A673 (cell line): ENCODE measurements at regions not wholly inside any gene's neighbourhood (a gene's known extent, or its start where the extent isn't known, plus 50 kb on each side); places are given as distances from the start of the nearest gene placed in this dataset.

Experiments used
- BruUV-seq: library from RNA; stranded (reverse); fragments of 400-500 nt; replicated peaks from 2 replicates; lab custom pipeline; 2021; lab: Mats Ljungman, UMichigan
- CTCF ChIA-PET: fragments of 300-600 bp; sonication (Branson Sonifier 250); formaldehyde crosslinking; loops from one replicate; lab custom pipeline; 2022; ENCODE audit warnings: antibody characterized with exemption; lab: Charles Lee
- POLR2A ChIA-PET: fragments of 300-600 bp; sonication (Branson Sonifier 250); formaldehyde crosslinking; loops from one replicate; lab custom pipeline; 2022; ENCODE audit warnings: antibody characterized with exemption; ENCODE audit not compliant: low non-redundant PET; lab: Charles Lee
- DNase-seq: peaks from one replicate; pipeline ENCODE4 v3.0.0-alpha.2; 2015; ENCODE audit warnings: low spot score
- H3K27ac ChIP-seq: fragments of 200-600 bp; sonication (generic); 2 replicates; pipeline ENCODE4 v1.5.1; 2016; ENCODE audit warnings: mixed run types, low read depth, mild to moderate bottlenecking, mixed read lengths, antibody characterized with exemption, low read length; ENCODE audit not compliant: poor library complexity, severe bottlenecking
- H3K27me3 ChIP-seq: fragments of 200-600 bp; sonication (generic); replicated peaks from 2 replicates; pipeline ENCODE4 v1.6.1; 2017; ENCODE audit warnings: mixed run types, low read depth, mild to moderate bottlenecking, mixed read lengths, antibody characterized with exemption, low read length; ENCODE audit not compliant: insufficient read depth, poor library complexity
- H3K36me3 ChIP-seq: fragments of 200-600 bp; sonication (generic); 2 replicates; pipeline ENCODE4 v1.6.1; 2016; ENCODE audit warnings: mixed run types, mild to moderate bottlenecking, mixed read lengths, antibody characterized with exemption, low read length; ENCODE audit not compliant: insufficient read depth, poor library complexity, severe bottlenecking
- H3K4me1 ChIP-seq: fragments of 200-600 bp; sonication (generic); 2 replicates; pipeline ENCODE4 v1.6.1; 2017; ENCODE audit warnings: mixed run types, mild to moderate bottlenecking, mixed read lengths, antibody characterized with exemption, low read length; ENCODE audit not compliant: insufficient read depth, poor library complexity, severe bottlenecking
- H3K4me3 ChIP-seq: fragments of 200-600 bp; sonication (generic); 2 replicates; pipeline ENCODE4 v1.5.1; 2016; ENCODE audit warnings: low read depth, mixed run types, mild to moderate bottlenecking, mixed read lengths, low read length; ENCODE audit not compliant: poor library complexity, severe bottlenecking
- H3K9me3 ChIP-seq: fragments of 200-600 bp; sonication (generic); 2 replicates; pipeline ENCODE4 v1.6.1; 2016; ENCODE audit warnings: mixed run types, low read depth, mild to moderate bottlenecking, mixed read lengths, antibody characterized with exemption, low read length; ENCODE audit not compliant: poor library complexity, severe bottlenecking
- EZH2 ChIP-seq: fragments of 200-600 bp; sonication (generic); IDR thresholded peaks from 2 replicates; pipeline ENCODE4 v1.6.1; 2017; ENCODE audit warnings: borderline replicate concordance, low read depth, mild to moderate bottlenecking, mixed read lengths, antibody characterized with exemption, low read length; ENCODE audit not compliant: poor library complexity, severe bottlenecking
- intact Hi-C: fragments of 100-400 bp; cut with micrococcal nuclease; formaldehyde crosslinking; loops from one replicate; pipeline ENCODE4 v1.10.0; 2022; ENCODE audit not compliant: unreplicated experiment
- TF ChIP-seq, protein P1 (sequence below): fragments of 300-800, 200-600 bp; sonication (generic); conservative IDR thresholded peaks from 2 replicates; pipeline ENCODE4 v1.5.1; 2017; ENCODE audit warnings: low read depth, mild to moderate bottlenecking, antibody characterized with exemption, low read length, moderate library complexity, mixed read lengths

DNA sequence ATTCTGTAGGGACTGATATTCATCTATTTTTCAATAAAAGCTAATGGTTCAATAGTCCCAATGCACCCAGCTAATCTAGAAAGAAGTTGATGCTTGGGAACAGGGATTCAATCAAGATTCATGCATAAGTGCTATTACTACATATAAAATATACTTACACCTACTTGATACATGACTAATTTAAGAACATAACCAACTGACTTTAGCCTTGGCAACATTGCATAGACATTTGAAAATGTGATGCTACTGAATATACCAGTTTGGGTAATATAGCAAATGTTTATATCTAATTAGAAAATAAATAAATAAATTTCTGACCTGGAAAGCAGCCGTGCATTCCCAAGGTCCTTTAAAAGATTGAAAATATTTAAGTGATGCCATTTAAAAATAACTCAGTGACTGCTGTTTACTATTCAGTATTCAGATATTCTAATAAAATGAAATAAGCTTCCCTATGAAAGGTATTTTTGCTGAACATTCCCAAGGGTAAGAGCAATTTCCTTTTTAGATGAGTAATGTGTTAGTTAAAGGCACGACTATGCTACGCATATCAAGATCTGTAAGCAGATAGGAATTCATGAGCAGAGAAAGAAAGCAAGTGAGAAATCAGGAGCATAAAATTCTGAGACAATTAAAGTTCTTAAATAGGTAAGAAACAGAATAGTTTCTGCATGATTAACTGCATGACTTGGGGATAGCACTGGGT is 160.6 kb upstream of the SYT1 start:
- TF ChIP-seq, protein P1, sequence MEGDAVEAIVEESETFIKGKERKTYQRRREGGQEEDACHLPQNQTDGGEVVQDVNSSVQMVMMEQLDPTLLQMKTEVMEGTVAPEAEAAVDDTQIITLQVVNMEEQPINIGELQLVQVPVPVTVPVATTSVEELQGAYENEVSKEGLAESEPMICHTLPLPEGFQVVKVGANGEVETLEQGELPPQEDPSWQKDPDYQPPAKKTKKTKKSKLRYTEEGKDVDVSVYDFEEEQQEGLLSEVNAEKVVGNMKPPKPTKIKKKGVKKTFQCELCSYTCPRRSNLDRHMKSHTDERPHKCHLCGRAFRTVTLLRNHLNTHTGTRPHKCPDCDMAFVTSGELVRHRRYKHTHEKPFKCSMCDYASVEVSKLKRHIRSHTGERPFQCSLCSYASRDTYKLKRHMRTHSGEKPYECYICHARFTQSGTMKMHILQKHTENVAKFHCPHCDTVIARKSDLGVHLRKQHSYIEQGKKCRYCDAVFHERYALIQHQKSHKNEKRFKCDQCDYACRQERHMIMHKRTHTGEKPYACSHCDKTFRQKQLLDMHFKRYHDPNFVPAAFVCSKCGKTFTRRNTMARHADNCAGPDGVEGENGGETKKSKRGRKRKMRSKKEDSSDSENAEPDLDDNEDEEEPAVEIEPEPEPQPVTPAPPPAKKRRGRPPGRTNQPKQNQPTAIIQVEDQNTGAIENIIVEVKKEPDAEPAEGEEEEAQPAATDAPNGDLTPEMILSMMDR = no peak
- no peak for TF ChIP-seq EZH2
- ChIA-PET CTCF (no interaction called here), POLR2A (no interaction called here)
- Histone ChIP-seq H3K9me3 (peaks cover 5% of the 10 kb centered on the region), H3K36me3 (no peaks in the 10 kb centered on the region), H3K4me3 (no peak overlapping the region), H3K4me1 (peaks cover 36% of the 10 kb centered on the region), H3K27me3 (no peaks in the 10 kb centered on the region), H3K27ac (peak overlapping the region; percentile 38)
- peak; percentile 85 for DNase-seq
- BruUV-seq = no TSS peak
- intact Hi-C loops = no loop called here

DNA sequence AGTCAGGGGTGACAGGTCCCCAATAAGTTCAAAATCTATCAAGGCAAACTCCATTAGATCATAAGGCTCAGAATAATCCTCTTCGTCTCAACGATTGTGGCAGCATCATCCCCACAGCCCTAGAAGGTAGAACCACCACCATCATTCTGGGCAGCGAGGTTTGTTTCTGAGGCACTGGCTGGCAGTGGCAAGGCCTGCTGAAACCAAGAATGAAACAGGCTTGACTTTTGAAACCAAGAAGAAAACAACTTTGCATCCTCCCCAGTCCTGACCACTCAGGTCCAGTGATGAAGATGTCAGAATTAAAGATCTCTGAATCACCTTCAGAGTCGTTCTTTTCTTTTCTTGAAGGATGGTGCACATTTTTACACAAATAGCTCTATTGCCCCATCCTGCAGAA is 152.6 kb upstream of the SYT1 start:
- POLR2A ChIA-PET = no interaction called here
- BruUV-seq = no TSS peak
- TF ChIP-seq EZH2 = no peak
- TF ChIP-seq, protein P1 = no peak
- Histone ChIP-seq H3K36me3 (no peaks in the 10 kb centered on the region), H3K4me1 (peaks cover 6% of the 10 kb centered on the region), H3K27ac (no peak overlapping the region), H3K9me3 (no peaks in the 10 kb centered on the region), H3K4me3 (no peak overlapping the region), H3K27me3 (no peaks in the 10 kb centered on the region)
- no peak for DNase-seq
- intact Hi-C loops = no loop called here
- CTCF ChIA-PET = no interaction called here

DNA sequence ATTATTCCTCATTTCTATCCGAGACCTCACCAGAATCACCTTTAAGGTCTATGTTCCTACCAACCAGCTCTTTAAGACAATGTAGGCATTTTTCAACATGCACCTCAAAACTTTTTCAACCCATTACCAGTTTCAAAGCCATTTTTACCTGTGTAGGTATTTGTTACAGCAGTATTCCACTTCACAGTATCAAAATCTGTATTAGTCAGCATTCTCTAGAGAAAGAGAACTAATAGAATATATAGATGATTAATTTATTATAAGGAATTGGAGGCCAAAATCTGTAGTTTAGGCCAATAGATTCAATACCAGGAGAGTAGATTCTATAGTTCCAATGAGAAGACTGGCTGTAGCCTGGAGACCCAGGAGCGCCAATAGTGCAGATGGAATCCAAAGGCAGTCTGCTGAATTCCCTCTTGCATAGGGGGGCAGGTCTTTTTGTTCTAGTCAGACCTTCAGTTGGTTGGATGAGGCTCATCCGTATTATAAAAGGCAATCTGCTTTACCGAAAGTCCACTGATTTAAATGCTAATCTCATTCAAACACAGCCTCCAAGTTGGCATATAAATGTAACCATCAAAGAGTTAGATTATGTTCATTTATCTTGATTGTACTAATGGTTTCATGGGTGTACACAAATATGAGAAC is 151.6 kb upstream of the SYT1 start:
- H3K36me3 ChIP-seq = no peaks in the 10 kb centered on the region
- POLR2A ChIA-PET = no interaction called here
- H3K4me1 ChIP-seq = peaks cover 8% of the 10 kb centered on the region
- CTCF ChIA-PET = no interaction called here
- H3K9me3 ChIP-seq = no peaks in the 10 kb centered on the region
- no peak overlapping the region for H3K27ac ChIP-seq
- no peak for TF ChIP-seq EZH2
- TF ChIP-seq, protein P1 = no peak
- no peak overlapping the region for H3K4me3 ChIP-seq
- DNase-seq = no peak
- H3K27me3 ChIP-seq = no peaks in the 10 kb centered on the region
- no TSS peak for BruUV-seq
- intact Hi-C loops = no loop called here
